Thoracic aorta (tissue), 2 donors: ENCODE measurements at regions not wholly inside any gene's neighbourhood (a gene's known extent, or its start where the extent isn't known, plus 50 kb on each side); places are given as distances from the start of the nearest gene placed in this dataset.

Source experiments
- ATAC-seq: fragments of 150-250 bp; one replicate; pipeline ENCODE4 v1.8.0; 2017; ENCODE audit warnings: low read depth; ENCODE audit not compliant: insufficient number of reproducible peaks, low FRiP score
- DNase-seq: peaks from one replicate; pipeline ENCODE4 v3.0.0-alpha.2; 2020; ENCODE audit warnings: low spot score
- H3K27ac ChIP-seq, 2 donors: fragments of 200-600 bp; sonication (generic); 1 replicate in 1 of 2; 2 replicates in 1 of 2; pipeline ENCODE4 v1.5.1; 2016; ENCODE audit warnings: mild to moderate bottlenecking in 2 of 2, moderate library complexity in 2 of 2
- H3K27me3 ChIP-seq: fragments of 200-600 bp; sonication (generic); replicated peaks from 2 replicates; pipeline ENCODE4 v1.6.0; 2016; ENCODE audit warnings: mild to moderate bottlenecking; ENCODE audit not compliant: insufficient read depth
- H3K36me3 ChIP-seq: fragments of 200-600 bp; sonication (generic); one replicate; pipeline ENCODE4 v1.5.1; 2016
- H3K4me1 ChIP-seq, 2 donors: fragments of 200-600 bp; sonication (generic); 1 replicate in 1 of 2; 2 replicates in 1 of 2; pipeline versions ENCODE4 v1.5.1 to v1.6.0; 2016; ENCODE audit warnings: low read depth in 2 of 2, mild to moderate bottlenecking in 1 of 2; ENCODE audit not compliant: control insufficient read depth in 1 of 2
- H3K4me3 ChIP-seq: fragments of 200-600 bp; sonication (generic); 2 replicates; pipeline ENCODE4 v1.5.1; 2016; ENCODE audit warnings: mild to moderate bottlenecking
- H3K9me3 ChIP-seq: fragments of 200-600 bp; sonication (generic); 2 replicates; pipeline ENCODE4 v1.5.1; 2016
- CTCF ChIP-seq: fragments of 200-600 bp; sonication (generic); IDR thresholded peaks from one replicate; pipeline ENCODE4 v1.5.1; 2019; ENCODE audit warnings: antibody characterized with exemption

- Histone ChIP-seq H3K9me3 (no peaks in the 10 kb centered on the region), H3K27me3 (no peaks in the 10 kb centered on the region), H3K36me3 (no peaks in the 10 kb centered on the region), H3K27ac (no peak overlapping the region), H3K4me1 (peaks cover 4 to 58% of the 10 kb centered on the region in 2 donors), H3K4me3 (no peak overlapping the region)
- DNase-seq: no peak
- ATAC-seq: no peak
- no peak for TF ChIP-seq CTCF
Observed at GRCh38 chr12:19836456-19836855, 397.2 kb downstream of the AEBP2 start.

GRCh38 chr12:19837543-19837942 is 398.3 kb downstream of the AEBP2 start:
- peak overlapping the region in 1 of 2 donors; percentile 33 for H3K27ac ChIP-seq
- no peak for ATAC-seq

GRCh38 chr12:19841451-19841850 is 402.2 kb downstream of the AEBP2 start:
- no peak overlapping the region for H3K4me3 ChIP-seq
- no peak for ATAC-seq
- H3K36me3 ChIP-seq: no peaks in the 10 kb centered on the region
- peaks cover 13 to 70% of the 10 kb centered on the region in 2 donors for H3K4me1 ChIP-seq
- no peak for TF ChIP-seq CTCF
- no peaks in the 10 kb centered on the region for H3K9me3 ChIP-seq
- no peaks in the 10 kb centered on the region for H3K27me3 ChIP-seq
- no peak for DNase-seq
- peak overlapping the region; percentile 23 to 41 for H3K27ac ChIP-seq

More at GRCh38 chr12:19837543-19837942, 398.3 kb downstream of the AEBP2 start:
- DNase-seq: no peak
- peaks cover 10 to 63% of the 10 kb centered on the region in 2 donors for H3K4me1 ChIP-seq
- no peaks in the 10 kb centered on the region for H3K36me3 ChIP-seq
- H3K4me3 ChIP-seq: no peak overlapping the region
- TF ChIP-seq CTCF: no peak
- H3K9me3 ChIP-seq: no peaks in the 10 kb centered on the region
- H3K27me3 ChIP-seq: no peaks in the 10 kb centered on the region

- ATAC-seq (no peak), DNase-seq (no peak)
- Histone ChIP-seq H3K27me3 (no peaks in the 10 kb centered on the region), H3K4me1 (peaks cover 13 to 76% of the 10 kb centered on the region in 2 donors), H3K4me3 (peak overlapping the region; percentile 56), H3K36me3 (no peaks in the 10 kb centered on the region), H3K27ac (peak overlapping the region in 1 of 2 donors; percentile 3), H3K9me3 (no peaks in the 10 kb centered on the region)
- no peak for TF ChIP-seq CTCF
Observed at GRCh38 chr12:19842116-19842515, 402.8 kb downstream of the AEBP2 start.

- no peak overlapping the region for H3K4me3 ChIP-seq
- no peak for ATAC-seq
- no peak for TF ChIP-seq CTCF
- no peaks in the 10 kb centered on the region for H3K9me3 ChIP-seq
- H3K27me3 ChIP-seq: no peaks in the 10 kb centered on the region
- H3K36me3 ChIP-seq: no peaks in the 10 kb centered on the region
- DNase-seq: no peak
- H3K27ac ChIP-seq: no peak overlapping the region
- peaks cover 13 to 77% of the 10 kb centered on the region in 2 donors for H3K4me1 ChIP-seq
Observed at GRCh38 chr12:19844224-19844623, 404.9 kb downstream of the AEBP2 start.
